ENCODE measurements at regions not wholly inside any gene's neighbourhood (a gene's known extent, or its start where the extent isn't known, plus 50 kb on each side); places are given as distances from the start of the nearest gene placed in this dataset.

DNA sequence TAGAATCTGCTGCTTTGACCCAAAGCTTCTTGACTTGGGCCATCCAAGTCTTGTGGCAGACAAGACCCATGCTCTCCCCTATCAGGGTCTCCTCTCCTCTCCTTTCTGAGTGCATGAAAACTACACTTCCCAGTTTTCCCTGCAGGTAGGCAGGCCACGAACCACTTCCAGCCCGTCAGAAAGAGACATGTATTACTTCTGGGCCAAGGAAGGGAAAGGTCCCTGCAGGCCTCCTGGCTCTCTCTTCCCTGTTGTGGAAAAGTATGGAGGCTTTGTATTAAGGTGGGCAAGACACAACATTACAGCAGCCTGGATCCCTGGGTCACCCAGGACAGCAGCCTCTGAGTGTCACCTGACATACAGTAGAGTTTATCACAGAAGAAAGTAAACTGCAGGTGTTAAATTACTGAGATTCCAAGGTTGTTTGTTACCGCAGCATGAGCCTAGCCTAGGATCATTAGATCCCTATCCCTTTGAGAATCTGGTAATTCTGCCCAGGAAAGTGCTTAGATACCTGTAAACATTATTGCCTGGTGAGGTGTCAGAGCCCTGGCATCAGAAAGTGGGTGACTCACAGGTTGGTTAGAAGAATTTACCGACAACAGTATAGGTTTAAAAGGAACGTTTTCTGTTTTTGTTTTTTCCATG is 717.3 kb downstream of the MATN1 start:
- TF ChIP-seq, protein P1, sequence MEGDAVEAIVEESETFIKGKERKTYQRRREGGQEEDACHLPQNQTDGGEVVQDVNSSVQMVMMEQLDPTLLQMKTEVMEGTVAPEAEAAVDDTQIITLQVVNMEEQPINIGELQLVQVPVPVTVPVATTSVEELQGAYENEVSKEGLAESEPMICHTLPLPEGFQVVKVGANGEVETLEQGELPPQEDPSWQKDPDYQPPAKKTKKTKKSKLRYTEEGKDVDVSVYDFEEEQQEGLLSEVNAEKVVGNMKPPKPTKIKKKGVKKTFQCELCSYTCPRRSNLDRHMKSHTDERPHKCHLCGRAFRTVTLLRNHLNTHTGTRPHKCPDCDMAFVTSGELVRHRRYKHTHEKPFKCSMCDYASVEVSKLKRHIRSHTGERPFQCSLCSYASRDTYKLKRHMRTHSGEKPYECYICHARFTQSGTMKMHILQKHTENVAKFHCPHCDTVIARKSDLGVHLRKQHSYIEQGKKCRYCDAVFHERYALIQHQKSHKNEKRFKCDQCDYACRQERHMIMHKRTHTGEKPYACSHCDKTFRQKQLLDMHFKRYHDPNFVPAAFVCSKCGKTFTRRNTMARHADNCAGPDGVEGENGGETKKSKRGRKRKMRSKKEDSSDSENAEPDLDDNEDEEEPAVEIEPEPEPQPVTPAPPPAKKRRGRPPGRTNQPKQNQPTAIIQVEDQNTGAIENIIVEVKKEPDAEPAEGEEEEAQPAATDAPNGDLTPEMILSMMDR (IDR thresholded peaks at IDR 0.05; ENCODE audit: insufficient read depth, low read depth, low read length): no peak
- TF ChIP-seq EZH2 (IDR thresholded peaks at IDR 0.05; ENCODE audit: insufficient read depth, low read length): no peak
